ENCODE measurements at regions not wholly inside any gene's neighbourhood (a gene's known extent, or its start where the extent isn't known, plus 50 kb on each side); places are given as distances from the start of the nearest gene placed in this dataset.

DNA sequence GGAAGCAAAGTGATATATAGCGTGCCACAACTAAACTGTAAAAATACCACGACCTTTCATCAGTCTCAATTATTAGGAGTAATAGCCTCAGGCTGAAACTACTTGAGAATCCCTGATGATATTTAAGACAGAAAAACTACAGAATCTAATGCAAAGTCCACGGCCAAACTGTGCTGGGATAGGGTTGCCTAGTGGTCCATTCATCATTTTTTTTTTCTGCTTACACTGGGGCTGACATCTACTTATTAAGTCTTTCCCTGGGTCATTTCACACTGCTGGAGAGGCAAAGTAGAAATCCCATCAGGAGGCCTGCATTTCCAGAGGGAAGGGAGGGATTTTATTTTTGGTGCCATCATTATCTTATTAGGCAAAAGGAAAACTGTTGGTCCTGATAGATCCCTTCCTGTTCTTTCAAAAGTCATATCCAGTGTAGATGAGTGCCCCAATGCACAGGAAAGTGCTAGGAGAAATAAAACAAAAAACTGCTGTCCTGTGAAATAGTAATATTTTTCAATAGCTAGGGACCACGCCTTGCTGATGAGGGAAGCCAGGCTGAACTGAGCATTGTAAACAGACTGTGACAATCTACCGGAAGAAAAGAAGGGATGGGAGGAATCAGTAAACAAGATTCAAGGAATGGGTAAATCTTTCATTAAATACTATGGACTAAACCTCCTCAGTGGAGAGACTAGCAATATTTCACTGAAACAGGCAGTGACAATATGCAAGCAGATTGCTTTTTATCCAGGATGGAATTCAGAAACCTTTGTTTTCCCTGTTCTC is 644.3 kb downstream of the IRS1 start:
- TF ChIP-seq, protein P1, sequence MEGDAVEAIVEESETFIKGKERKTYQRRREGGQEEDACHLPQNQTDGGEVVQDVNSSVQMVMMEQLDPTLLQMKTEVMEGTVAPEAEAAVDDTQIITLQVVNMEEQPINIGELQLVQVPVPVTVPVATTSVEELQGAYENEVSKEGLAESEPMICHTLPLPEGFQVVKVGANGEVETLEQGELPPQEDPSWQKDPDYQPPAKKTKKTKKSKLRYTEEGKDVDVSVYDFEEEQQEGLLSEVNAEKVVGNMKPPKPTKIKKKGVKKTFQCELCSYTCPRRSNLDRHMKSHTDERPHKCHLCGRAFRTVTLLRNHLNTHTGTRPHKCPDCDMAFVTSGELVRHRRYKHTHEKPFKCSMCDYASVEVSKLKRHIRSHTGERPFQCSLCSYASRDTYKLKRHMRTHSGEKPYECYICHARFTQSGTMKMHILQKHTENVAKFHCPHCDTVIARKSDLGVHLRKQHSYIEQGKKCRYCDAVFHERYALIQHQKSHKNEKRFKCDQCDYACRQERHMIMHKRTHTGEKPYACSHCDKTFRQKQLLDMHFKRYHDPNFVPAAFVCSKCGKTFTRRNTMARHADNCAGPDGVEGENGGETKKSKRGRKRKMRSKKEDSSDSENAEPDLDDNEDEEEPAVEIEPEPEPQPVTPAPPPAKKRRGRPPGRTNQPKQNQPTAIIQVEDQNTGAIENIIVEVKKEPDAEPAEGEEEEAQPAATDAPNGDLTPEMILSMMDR (IDR thresholded peaks at IDR 0.05; ENCODE audit: low read depth, low read length), result no peak
- Histone ChIP-seq H3K4me1 (ENCODE audit: low read depth) (peaks cover 24% of the 10 kb centered on the region), H3K4me3 (no peak overlapping the region), H3K36me3 (no peaks in the 10 kb centered on the region), H3K27ac (no peak overlapping the region), H3K27me3 (no peaks in the 10 kb centered on the region), H3K9me3 (ENCODE audit: low read depth) (no peaks in the 10 kb centered on the region)
- no peak for DNase-seq (ENCODE audit: low read depth in 1 of 2, low spot score in 1 of 2)

GRCh38 chr2:226154610-226155009 is 645.0 kb downstream of the IRS1 start:
- H3K27ac ChIP-seq, result no peak overlapping the region
- TF ChIP-seq, protein P1 (IDR thresholded peaks at IDR 0.05; ENCODE audit: low read depth, low read length), result no peak

GRCh38 chr2:226153553-226153952 is 646.1 kb downstream of the IRS1 start:
- no peak for DNase-seq (ENCODE audit: low read depth in 1 of 2, low spot score in 1 of 2)
- Histone ChIP-seq H3K9me3 (ENCODE audit: low read depth) (no peaks in the 10 kb centered on the region), H3K27me3 (no peaks in the 10 kb centered on the region), H3K4me3 (no peak overlapping the region), H3K36me3 (no peaks in the 10 kb centered on the region), H3K27ac (no peak overlapping the region), H3K4me1 (ENCODE audit: low read depth) (peaks cover 17% of the 10 kb centered on the region)
- TF ChIP-seq, protein P1 (IDR thresholded peaks at IDR 0.05; ENCODE audit: low read depth, low read length), result no peak

More at GRCh38 chr2:226154610-226155009, 645.0 kb downstream of the IRS1 start:
- Histone ChIP-seq H3K9me3 (ENCODE audit: low read depth) (no peaks in the 10 kb centered on the region), H3K4me3 (no peak overlapping the region), H3K4me1 (ENCODE audit: low read depth) (peaks cover 18% of the 10 kb centered on the region), H3K27me3 (no peaks in the 10 kb centered on the region), H3K36me3 (no peaks in the 10 kb centered on the region)
- DNase-seq (ENCODE audit: low read depth in 1 of 2, low spot score in 1 of 2), result no peak

GRCh38 chr2:226151157-226151556 is 648.5 kb downstream of the IRS1 start:
- Histone ChIP-seq H3K4me1 (ENCODE audit: low read depth) (peaks cover 4% of the 10 kb centered on the region), H3K27me3 (no peaks in the 10 kb centered on the region), H3K36me3 (no peaks in the 10 kb centered on the region), H3K27ac (no peak overlapping the region), H3K4me3 (no peak overlapping the region), H3K9me3 (ENCODE audit: low read depth) (no peaks in the 10 kb centered on the region)
- TF ChIP-seq, protein P1 (IDR thresholded peaks at IDR 0.05; ENCODE audit: low read depth, low read length), result no peak
- no peak for DNase-seq (ENCODE audit: low read depth in 1 of 2, low spot score in 1 of 2)

DNA sequence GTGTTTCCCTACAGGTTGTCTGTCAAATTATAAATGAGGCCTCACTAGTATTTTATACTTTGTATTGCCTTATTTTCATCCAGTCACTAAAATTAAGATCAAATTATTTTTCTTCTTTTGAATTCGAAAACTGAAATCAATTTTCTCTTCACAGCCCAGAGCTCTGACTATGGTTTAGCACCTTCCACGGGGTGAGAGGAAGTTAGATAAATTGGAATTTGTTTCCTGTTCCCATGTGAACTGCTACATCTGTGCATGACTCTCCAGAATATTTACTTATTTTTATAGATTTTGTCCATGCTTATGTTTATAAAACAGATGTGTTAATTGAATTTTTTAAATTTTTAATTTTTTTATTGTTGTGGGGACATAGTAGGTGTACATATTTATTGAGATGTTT is 656.5 kb downstream of the IRS1 start:
- Histone ChIP-seq H3K27ac (no peak overlapping the region), H3K4me1 (ENCODE audit: low read depth) (no peaks in the 10 kb centered on the region), H3K4me3 (no peak overlapping the region), H3K27me3 (no peaks in the 10 kb centered on the region), H3K36me3 (no peaks in the 10 kb centered on the region), H3K9me3 (ENCODE audit: low read depth) (no peaks in the 10 kb centered on the region)
- TF ChIP-seq, protein P1 (IDR thresholded peaks at IDR 0.05; ENCODE audit: low read depth, low read length), result no peak
- no peak for DNase-seq (ENCODE audit: low read depth in 1 of 2, low spot score in 1 of 2)

Measured in cardiac muscle cell (in vitro differentiated cells and primary cell).